ENCODE measurements at regions not wholly inside any gene's neighbourhood (a gene's known extent, or its start where the extent isn't known, plus 50 kb on each side); places are given as distances from the start of the nearest gene placed in this dataset.
A peak's percentile ranks its signal among the peaks of the same experiment; 100 is the strongest.

- no peak for DNase-seq
These were observed 57.1 kb downstream of the HLA-A start for GRCh38 chr6:29999416-29999815.

DNA sequence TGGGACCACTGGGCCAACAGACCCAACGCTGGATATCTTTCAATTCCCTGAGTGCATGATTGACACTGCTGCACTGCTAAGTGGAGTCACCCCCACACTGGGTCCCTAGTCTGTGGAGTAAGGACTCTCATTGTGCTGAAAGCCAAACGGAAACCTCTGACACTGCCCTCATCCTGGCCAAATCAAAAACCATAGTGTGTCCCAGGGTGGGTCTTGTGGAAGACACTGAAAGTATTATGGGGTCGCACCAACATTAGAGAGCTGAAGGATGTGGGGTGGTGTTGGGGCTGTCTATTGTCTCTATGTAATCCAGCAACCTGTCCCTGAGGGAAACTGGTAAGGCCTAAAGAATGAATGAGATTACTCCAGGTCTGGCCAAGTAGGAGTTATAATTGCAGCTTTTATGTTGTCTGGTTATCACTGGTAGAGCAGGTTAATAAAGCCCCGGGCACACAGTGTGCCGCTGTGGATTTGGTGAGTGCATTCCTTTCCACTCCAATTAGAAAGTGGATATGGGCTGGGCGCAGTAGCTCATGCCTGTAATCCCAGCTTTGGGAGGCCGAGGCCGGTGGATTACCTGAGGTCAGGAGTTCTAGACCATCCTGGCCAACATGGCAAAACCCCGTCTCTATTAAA is 57.9 kb downstream of the HLA-A start:
- DNase-seq: no peak

DNA sequence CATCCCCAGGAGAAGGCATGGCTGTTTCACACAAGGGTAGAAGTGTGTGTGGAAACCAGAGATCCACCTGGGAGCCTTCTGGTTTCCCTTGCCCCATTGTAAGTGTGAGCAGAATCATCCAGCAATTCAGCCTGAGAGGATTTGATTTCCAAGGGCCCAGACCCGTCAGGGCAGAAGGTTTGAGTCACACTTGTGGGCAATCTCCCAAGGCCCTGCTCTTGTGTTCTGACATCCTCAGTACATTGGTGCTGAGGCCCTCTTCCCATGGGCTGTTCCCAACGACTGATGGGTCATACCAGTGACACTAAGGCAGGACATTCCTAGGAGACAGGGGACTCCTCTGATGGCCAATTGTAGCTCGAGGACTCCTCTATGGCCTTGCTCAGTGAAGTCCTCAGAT is 58.2 kb upstream of the POLR1H start:
- no peak for DNase-seq

- no peak for DNase-seq
These were observed 55.6 kb upstream of the POLR1H start for GRCh38 chr6:30005482-30005881.

DNA sequence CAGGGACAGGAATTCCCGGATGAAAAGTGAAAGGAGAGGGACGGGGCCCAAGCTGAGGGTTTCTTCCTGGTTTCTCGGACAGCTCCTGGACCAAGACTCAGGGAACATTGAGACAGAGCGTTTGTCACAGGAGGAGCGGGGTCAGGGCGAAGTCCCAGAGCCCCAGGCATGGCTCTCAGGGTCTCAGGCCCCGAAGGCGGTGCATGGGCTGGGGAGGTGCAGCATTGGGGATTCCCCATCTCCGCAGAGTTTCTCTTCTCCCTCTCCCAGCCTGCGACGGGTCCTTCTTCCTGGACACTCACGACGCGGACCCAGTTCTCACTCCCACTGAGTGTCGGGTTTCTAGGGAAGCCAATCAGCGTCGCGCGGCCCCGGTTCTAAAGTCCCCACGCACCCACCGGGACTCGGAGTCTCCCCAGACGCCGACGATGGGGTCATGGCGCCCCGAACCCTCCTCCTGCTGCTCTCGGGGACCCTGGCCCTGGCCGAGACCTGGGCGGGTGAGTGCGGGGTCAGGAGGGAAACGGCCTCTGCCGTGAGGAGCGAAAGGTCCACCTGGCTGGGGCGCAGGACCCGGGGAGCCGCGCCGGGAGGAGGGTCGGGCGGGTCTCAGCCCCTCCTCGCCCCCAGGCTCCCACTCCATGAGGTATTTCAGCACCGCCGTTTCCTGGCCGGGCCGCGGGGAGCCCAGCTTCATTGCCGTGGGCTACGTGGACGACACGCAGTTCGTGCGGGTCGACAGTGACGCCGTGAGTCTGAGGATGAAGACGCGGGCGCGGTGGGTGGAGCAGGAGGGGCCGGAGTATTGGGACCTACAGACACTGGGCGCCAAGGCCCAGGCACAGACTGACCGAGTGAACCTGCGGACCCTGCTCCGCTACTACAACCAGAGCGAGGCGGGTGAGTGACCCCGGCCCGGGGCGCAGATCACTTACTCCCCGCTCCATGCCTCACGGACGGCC is 54.6 kb upstream of the POLR1H start:
- peak in 1 of 2 donors; percentile 12 for DNase-seq

DNA sequence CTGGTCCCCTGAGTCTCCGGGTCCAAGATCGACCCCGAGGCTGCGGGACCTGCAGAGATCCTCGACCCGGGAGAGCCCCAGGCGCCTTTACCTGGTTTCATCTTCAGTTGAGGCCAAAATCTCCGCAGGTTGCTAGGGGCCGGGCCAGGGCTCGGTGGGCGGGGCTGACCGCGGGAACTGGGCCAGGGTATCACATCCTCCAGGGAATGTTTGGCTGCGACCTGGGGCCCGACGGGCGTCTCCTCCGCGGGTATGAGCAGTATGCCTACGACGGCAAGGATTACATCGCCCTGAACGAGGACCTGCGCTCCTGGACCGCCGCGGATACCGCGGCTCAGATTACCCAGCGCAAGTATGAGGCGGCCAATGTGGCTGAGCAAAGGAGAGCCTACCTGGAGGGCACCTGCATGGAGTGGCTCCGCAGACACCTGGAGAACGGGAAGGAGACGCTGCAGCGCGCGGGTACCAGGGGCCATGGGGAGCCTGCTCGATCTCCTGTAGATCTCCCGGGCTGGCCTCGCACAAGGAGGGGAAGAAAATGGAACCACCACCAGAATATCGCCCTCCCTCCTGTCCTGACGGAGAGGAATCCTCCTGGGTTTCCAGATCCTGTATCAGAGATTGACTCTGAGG is 53.8 kb upstream of the POLR1H start:
- DNase-seq: peak in 1 of 2 donors; percentile 7

DNA sequence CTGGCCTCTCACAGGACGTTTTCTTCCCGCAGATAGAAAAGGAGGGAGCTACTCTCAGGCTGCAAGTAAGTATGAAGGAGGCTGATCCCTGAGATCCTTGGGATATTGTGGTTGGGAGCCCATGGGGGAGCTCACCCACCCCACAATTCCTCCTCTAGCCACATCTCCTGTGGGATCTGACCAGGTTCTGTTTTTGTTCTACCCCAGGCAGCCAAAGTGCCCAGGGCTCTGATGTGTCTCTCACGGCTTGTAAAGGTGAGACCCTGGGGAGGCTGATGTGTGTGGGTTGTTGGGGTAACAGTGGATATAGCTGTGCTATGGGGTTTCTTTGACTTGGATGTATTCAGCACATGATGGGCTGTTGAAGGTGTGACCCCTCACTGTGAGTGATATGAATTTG is 52.0 kb upstream of the POLR1H start:
- DNase-seq: no peak

Data from right lung (tissue), 2 donors.